GM21529 (cell line): ENCODE measurements at regions not wholly inside any gene's neighbourhood (a gene's known extent, or its start where the extent isn't known, plus 50 kb on each side); places are given as distances from the start of the nearest gene placed in this dataset.
A peak's percentile ranks its signal among the peaks of the same experiment; 100 is the strongest.
"Not testable (repeated sequence)": the region's sequence is repeated elsewhere in the genome, so short reads cannot be mapped to it uniquely, and the experiment has no call there.

Experiments
- ATAC-seq: cut with Tn5 transposase; IDR thresholded peaks from one replicate; pipeline ENCODE4 v1.9.1; 2021; ENCODE audit not compliant: unreplicated experiment

- ATAC-seq: no peak
These were observed 92.2 kb upstream of the NT5E start for GRCh38 chr6:85357651-85358050.

DNA sequence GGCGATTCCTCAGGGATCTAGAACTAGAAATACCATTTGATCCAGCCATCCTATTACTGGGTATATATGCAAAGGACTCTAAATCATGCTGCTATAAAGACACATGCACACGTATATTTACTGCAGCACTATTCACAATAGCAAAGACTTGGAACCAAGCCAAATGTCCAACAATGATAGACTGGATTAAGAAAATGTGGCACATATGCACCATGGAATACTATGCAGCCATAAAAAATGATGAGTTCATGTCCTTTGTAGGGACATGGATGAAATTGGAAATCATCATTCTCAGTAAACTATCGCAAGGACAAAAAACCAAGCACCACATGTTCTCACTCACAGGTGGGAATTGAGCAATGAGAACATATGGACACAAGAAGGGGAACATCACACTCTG is 93.1 kb upstream of the NT5E start:
- ATAC-seq: not testable (repeated sequence)

DNA sequence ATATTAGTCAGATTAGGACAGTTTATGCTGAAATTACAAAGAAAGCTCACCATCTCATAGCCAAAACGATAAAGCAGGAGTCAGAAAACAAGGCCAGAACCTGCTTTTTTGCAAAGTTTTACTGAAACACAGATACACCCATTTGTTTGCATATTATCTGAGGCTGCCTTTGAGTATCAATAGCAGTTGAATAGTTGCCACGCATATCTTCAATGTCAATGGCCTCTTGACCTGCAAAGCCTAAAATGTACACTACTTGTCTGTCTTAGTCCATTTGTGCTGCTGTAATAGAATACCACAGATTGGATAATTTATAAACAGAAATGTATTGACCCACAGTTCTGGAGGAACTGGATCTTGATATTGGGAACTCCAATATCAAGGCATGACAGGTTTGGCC is 94.1 kb upstream of the NT5E start:
- ATAC-seq: no peak

DNA sequence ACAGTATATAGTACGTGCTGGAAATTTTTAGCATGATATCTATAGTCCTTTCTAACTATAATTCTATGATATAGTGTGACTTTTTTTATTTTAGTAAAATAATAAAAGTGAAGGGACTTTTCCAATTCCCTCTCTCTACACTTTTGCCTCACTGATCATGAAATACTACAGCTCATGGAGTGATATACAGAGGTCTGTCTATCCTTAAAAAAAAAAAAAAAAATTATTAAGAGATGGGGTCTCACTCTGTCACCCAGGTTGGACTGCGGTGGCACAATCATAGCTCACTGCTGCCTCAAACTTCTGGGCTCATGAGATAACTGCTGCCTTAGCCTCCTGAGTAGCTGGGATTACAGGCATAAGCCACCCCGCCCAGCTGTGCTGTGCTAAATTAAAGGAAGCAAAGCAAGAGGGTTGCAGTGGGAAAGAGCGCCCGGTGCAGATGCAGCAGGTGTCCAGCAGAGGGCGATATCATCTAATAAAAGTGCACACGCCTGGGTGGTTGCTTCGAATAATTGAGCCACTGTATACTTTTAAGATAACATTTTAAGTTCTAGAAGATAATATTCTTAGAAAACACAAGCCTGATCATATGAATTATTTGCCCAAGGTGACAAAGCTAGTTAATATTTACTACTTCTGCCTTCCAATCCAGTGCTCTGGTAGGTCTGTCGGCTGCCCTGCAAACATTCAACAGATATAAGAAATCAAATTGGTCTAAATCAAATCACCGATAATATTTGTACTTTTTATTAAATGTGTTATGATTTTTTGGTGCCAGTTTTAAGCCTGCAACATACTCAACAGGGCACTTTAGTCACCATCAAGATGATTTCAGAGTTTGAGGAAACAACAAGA is 94.9 kb upstream of the NT5E start:
- peak; percentile 94 for ATAC-seq

GRCh38 chr6:85353012-85353411 is 96.9 kb upstream of the NT5E start:
- no peak for ATAC-seq

GRCh38 chr6:85348643-85349042 is 101.2 kb upstream of the NT5E start:
- no peak for ATAC-seq

DNA sequence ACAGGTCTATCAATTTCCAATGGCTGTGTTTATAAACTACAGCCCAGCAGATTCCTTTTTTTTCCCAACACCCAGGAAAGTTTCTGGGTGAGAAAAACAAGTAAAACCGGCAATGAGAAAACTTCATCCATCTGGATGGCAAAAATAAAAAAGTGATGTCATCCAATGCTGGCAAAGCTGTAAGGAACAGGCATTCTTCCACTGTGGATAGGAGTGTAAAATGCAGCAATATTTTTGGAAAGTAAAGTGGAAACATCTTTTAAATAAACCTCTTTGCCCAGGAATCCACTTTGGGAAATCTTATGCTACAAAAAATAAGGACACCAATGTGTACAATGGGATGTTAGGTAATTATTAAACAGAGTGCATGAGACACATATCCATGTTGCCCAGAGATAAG is 102.1 kb upstream of the NT5E start:
- ATAC-seq: no peak

DNA sequence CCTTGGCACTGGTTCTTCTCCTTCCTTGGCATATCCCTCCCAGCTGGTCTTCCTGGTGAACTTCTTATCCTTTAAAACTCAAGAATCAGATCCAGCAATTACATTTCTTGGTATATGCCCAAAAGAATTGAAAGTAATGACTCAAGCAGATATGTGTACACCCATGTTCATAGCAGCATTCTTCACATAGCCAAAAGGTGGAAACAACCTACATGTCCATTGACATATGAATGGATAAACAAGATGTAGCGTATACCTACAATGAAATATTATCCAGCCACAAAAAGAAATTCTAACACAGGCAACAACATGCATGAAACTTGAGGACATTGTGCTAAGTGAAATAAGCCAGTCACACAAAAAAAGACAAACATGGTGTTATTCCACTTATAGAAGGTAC is 103.7 kb upstream of the NT5E start:
- ATAC-seq: no peak

DNA sequence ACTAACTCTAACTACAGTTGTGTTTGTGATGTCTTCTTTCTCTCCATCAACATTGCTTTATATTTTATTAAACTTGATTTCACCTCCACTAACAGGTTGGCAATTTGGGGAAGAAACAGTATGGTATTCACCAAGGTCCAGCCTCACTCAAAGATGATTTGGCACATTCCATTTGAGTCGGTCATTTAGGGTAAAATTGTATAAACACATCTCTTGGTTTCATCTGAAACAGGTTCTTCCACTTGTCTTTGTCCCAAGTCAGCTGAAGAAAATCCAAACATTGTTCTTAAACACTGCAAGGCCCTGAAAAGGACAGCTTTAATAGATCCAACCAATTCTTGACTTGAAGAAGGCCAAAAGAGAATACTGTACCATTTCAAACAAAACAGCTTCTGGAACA is 104.9 kb upstream of the NT5E start:
- ATAC-seq: no peak

- no peak for ATAC-seq
These were observed 106.5 kb upstream of the NT5E start for GRCh38 chr6:85343428-85343827.

DNA sequence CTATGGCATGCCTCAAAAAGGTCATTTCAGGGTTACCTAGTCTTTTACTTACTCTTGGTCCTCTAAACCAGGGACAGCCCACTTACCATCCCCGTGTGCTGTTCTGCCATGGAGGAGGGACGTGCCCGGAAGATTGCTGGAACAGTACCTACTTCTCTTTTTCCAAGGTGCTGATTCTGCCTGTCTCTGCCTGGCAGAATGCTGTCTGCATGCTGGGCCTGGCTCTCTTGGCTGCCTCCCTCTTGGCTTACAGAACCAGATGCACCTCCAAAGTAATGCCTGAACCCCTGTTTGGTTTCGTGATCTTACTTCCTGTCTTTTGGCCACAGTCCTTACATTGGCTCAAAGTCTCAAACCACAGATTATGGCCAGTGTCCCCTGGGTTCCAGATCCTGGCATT is 120.7 kb upstream of the NT5E start:
- no peak for ATAC-seq

- not testable (repeated sequence) for ATAC-seq
These were observed 124.1 kb upstream of the NT5E start for GRCh38 chr6:85325811-85326210.

DNA sequence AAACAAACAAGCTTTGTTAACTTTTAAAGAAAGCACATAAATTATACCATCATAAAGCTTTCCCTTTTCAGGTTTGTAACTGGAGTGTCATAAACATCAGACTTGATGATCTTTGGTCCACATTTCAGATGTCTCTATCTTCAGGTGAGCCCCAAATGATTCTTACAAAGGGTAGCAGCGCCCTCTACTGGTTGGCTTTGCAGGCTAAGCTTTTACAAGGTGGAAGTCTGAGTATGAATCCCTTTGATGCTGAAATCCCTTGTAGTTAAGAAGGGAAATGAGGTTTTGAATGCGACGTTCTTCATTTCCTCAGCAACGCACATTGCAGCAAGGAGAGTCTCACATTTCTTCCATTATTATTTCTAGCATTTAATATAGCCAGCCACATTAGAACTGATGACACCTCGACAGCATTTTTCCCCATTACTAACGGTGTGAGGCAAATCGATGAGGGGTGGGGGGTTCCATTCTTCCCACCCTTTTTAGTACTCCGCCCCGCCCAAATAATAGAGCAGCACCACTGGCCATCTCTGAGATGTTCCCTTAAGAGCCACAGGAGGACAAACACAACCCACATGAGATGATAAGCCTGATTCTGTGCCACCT is 126.3 kb upstream of the NT5E start:
- ATAC-seq: peak; percentile 90

GRCh38 chr6:85322446-85323105 is 127.3 kb upstream of the NT5E start:
- no peak for ATAC-seq

DNA sequence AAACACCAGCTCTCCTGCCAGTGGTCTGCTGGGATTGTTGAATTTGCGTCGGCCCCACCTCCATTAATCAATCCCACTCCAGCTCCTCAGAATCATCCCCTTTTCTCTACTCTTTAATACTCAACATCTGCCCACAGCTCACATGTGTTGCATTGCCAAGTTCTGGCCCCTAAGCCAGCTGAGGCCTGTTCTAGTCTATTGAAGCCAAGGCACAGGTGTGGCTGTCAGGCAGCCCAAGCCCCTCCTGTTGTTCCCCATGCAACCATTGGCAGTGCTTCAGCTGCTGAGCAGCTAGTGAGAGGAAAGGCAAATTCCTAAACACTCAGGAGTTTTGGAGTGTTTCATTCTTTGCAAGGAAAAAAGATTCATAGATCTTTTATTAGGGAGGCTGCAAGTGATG is 128.0 kb upstream of the NT5E start:
- ATAC-seq: no peak

DNA sequence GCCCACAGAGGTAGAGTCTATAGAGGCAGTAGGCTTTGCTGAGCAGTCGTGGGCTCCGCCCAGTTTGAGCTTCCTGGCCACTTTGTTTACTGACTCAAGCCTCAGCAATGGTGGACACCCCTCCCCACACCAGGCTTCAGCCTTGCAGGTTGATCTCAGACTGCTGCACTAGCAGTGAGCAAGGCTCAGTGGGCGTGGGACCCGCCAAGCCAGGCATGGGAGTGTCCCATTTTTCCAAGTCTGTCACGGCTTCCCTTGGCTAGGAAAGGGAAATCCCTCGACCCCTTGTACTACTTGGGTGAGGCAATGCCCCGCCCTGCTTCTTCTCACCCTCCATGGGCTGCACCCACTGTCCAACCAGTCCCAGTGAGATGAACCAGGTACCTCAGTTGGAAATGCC is 135.3 kb upstream of the NT5E start:
- no peak for ATAC-seq

- no peak for ATAC-seq
These were observed 149.3 kb upstream of the NT5E start for GRCh38 chr6:85300581-85300980.

DNA sequence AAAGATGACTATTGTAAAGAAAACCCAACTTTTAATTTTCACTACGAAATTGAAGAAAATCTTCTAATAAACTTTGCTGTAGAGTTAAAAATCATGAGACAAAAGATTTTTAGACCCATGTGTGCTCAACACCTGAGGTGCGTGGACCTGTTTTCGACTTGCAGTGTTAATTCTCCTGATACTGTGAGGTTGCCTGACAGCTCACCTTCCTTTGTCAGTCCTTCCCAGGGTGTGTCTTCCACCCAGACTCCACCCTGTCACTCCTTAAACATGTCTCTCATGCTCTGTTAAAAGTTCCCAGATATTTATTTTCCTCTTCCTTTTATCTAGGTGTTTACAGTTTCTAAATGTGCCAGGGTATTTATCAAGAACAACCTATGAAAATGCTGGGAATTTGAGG is 151.3 kb upstream of the NT5E start:
- no peak for ATAC-seq

GRCh38 chr6:85291326-85291725 is 158.6 kb upstream of the NT5E start:
- no peak for ATAC-seq

DNA sequence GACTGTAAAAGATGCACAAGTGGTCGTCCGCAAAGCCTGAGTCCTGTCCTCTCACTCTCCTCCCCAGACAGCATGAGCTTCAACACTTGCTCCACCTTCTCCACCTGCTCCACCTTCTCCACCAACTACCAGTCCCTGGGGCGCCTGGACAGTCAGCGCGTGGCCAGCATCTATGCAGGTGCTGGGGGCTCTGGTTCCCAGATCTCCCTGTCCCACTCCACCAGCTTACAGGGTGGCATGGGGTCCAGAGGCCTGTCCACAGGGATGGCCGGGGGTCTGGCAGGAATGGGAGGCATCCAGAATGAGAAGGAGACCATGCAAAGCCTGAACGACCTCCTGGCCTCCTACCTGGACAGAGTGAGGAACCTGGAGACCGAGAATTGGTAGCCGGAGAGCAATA is 162.2 kb upstream of the NT5E start:
- no peak for ATAC-seq

GRCh38 chr6:85287158-85287557 is 162.7 kb upstream of the NT5E start:
- ATAC-seq: no peak

DNA sequence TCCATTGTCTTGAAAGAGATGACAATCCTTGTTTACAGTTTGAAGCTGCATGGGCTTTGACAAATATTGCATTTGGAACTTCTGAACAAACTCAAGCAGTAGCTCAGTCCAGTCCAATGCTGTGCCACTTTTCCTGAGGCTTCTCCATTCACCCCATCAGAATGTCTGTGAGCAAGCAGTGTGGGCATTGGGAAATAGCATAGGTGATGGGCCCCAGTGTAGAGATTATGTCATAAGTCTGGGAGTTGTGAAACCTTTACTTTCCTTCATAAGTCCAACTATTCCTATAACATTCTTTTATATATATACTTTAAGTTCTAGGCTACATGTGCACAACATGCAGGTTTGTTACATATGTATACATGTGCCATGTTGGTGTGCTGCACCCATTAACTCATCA is 163.4 kb upstream of the NT5E start:
- not testable (repeated sequence) for ATAC-seq
